ENCODE measurements at regions not wholly inside any gene's neighbourhood (a gene's known extent, or its start where the extent isn't known, plus 50 kb on each side); places are given as distances from the start of the nearest gene placed in this dataset.

DNA sequence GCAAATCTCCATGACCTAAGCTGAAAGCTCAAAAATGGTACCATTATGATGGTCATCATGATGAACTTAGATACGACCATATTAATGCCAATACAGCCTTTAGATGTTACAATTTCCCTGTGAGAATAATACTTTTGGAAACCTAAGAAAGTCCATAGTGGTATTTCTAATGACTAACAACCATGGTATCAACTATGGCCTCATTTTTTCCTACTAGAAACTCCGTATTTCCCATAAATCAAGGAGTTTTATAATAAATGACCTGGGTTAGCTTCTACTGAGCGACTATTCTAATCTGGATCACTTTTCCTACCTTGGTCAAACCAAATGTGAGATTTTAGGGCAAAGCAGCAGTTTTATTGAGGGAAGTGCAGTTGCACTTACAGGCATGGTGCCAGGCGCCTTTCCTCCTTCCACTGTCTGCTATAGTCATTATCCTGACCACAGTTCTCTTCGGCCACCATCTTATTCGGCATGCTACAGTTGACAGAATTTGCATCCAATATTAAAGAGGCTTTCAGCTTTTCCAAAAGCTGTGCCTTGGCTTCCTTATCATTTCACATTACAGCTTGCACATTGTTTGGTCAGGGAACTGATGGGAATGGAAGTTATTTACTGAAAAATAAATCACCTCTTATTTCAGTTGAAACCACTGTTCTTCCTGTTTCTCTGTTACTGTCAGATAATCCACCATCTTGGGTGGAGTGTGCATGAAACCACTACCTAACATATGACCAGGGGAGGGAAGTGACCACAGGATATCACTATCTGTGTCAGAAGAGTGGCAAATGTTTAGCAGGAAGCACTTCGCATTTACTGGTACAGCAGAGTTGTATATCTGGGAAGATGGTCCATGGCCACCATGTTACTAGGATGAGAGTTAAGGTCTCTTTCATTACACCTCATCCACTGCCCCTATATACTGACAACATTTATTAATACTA lies 74.5 kb upstream of the PICALM start:
- Histone ChIP-seq H3K36me3 (ENCODE audit: low read depth) (no peaks in the 10 kb centered on the region), H3K9me3 (no peaks in the 10 kb centered on the region), H3K4me3 (no peak overlapping the region), H3K4me1 (ENCODE audit: low read depth) (no peaks in the 10 kb centered on the region)
- no peak for TF ChIP-seq CTCF (IDR thresholded peaks at IDR 0.05)
- DNase-seq (no peak), ATAC-seq (peak; percentile 50)
- intact Hi-C loops (cut with DNase I, micrococcal nuclease), result no loop called here

DNA sequence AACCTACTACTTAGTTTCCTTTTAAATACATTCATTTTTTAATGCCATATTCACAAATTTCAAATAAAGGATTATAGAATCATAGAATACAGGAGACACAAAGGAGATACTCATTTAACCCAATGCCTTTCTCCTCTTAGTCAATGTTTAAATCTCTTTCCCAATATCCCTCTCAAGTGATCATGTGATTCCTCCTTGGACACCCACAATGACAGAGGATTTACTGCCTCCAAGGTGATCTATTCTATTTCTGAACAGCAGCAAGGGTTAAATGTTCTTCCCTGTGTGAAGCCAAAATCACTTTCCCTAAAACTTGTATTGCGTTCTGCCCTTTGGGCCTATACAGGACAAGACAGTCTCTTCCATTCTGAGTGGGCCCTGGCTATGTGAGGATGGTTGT lies 73.3 kb upstream of the PICALM start:
- ATAC-seq (no peak), DNase-seq (no peak)
- no peaks in the 10 kb centered on the region for H3K36me3 ChIP-seq (ENCODE audit: low read depth)
- no peaks in the 10 kb centered on the region for H3K4me1 ChIP-seq (ENCODE audit: low read depth)
- H3K9me3 ChIP-seq, result no peaks in the 10 kb centered on the region
- no peak for TF ChIP-seq CTCF (IDR thresholded peaks at IDR 0.05)
- no peak overlapping the region for H3K4me3 ChIP-seq
- intact Hi-C loops (cut with DNase I, micrococcal nuclease), result no loop called here

DNA sequence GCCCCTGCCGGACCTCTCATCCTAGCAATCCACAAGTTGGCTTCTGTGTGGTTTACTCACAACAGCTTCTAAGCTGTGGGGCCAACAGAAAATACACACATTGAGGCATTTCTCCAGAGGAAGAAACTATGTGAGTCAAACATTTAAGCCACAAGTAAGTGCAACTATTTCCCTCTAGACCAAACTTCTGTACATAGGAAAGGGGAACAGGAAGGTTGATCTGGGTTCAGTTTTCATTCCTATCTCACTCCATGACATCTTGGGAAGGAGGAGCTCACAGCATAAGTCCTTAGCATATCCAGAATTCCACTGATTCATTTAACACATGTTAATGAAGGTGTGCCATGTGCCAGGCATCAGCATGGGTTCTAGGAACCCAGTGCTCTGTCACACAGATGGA lies 72.8 kb upstream of the PICALM start:
- no peaks in the 10 kb centered on the region for H3K4me1 ChIP-seq (ENCODE audit: low read depth)
- no peaks in the 10 kb centered on the region for H3K36me3 ChIP-seq (ENCODE audit: low read depth)
- DNase-seq (no peak), ATAC-seq (no peak)
- no peak overlapping the region for H3K4me3 ChIP-seq
- no peaks in the 10 kb centered on the region for H3K9me3 ChIP-seq
- no peak for TF ChIP-seq CTCF (IDR thresholded peaks at IDR 0.05)
- intact Hi-C loops (cut with DNase I, micrococcal nuclease), result no loop called here

DNA sequence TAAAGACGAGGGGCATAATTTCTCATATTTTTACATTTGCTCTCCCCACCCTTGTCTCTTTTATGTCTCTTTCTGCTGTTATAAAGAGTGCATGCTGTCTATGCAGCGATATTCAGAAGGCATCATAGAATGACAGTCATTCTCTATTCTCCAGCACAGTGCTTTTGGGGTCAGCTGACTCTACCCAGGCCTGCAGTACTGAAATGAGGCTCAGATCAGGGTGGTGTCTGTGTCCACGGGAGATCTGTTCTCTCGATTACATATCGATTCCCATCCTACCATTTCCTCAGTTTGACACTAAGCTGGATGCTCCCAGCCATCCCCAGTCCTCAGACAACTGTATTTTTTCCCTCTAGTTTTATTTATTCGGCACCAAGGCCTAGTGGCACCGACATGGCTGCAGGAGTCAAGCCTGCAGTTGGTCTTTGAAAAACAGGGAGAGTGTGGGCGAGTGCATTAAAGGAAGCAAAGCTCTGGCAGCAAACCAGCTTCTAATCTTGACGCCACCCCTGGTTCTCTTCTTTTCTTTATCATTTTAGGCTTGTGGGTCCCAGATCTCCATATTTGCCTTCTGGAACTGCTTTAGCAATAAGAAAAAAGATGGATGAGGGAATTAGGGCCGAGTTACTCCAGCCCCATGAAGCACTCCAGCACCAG lies 71.6 kb upstream of the PICALM start:
- DNase-seq (no peak), ATAC-seq (no peak)
- H3K36me3 ChIP-seq (ENCODE audit: low read depth), result no peaks in the 10 kb centered on the region
- intact Hi-C loops (cut with DNase I, micrococcal nuclease), result no loop called here
- no peaks in the 10 kb centered on the region for H3K4me1 ChIP-seq (ENCODE audit: low read depth)
- H3K9me3 ChIP-seq, result no peaks in the 10 kb centered on the region
- no peak for TF ChIP-seq CTCF (IDR thresholded peaks at IDR 0.05)
- no peak overlapping the region for H3K4me3 ChIP-seq

DNA sequence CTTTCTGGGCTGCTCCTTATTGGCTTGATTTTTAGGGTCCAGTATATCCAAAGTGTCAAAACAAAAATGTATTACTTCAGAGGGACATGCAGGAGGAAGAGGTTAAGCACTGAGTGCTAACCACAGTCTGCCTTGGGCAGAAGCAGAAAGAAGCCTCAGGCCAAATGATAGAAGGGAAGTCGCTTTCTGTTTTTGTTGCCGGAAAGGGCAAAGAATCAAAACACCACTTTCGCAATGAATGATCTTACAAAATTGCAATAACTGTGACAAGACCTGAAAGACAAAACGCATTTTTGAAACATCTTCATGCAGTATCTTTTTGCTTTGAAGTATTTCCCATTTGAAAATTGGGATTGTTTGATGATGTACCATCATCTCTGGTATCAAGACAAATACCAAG lies 70.1 kb upstream of the PICALM start:
- ATAC-seq, result peak; percentile 36
- H3K9me3 ChIP-seq, result no peaks in the 10 kb centered on the region
- H3K4me1 ChIP-seq (ENCODE audit: low read depth), result peaks cover 7% of the 10 kb centered on the region
- no peak for DNase-seq
- intact Hi-C loops (cut with DNase I, micrococcal nuclease), result no loop called here
- H3K36me3 ChIP-seq (ENCODE audit: low read depth), result no peaks in the 10 kb centered on the region
- no peak for TF ChIP-seq CTCF (IDR thresholded peaks at IDR 0.05)
- no peak overlapping the region for H3K4me3 ChIP-seq
